ENCODE measurements at regions not wholly inside any gene's neighbourhood (a gene's known extent, or its start where the extent isn't known, plus 50 kb on each side); places are given as distances from the start of the nearest gene placed in this dataset.
"Not testable (repeated sequence)": the region's sequence is repeated elsewhere in the genome, so short reads cannot be mapped to it uniquely, and the experiment has no call there.

DNA sequence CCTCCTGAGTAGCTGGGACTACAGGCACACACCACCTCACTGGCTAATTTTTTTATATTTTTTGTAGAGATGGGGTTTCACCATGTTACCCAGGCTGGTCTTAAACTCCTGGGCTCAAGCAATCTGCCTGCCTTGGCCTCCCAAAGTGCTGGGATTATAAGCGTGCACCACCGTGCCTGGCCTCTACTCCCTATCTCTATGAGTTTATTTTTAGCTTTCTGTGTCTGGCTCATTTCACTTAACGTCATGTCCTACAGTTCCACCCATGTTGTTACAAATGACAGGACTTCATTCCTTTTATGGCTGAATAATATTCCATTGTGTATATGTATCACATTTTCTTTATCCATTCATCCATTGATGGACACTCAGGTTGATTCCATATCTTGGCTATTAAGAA lies 164.2 kb upstream of the ZNF648 start:
- TF ChIP-seq MXI1 (IDR thresholded peaks at IDR 0.05; ENCODE audit: low read depth, low read length); HNRNPH1 (optimal IDR thresholded peaks at IDR 0.05; ENCODE audit: low read depth, low read length): not testable (repeated sequence)

Data from K562 (cell line).